Colonic mucosa (tissue), 4 donors: ENCODE measurements at regions not wholly inside any gene's neighbourhood (a gene's known extent, or its start where the extent isn't known, plus 50 kb on each side); places are given as distances from the start of the nearest gene placed in this dataset.

ENCODE experiments used
- DNase-seq: peaks from one replicate; pipeline ENCODE4 v3.0.0-alpha.2; 2020
- H3K27ac ChIP-seq: fragments of 200-600 bp; one replicate; pipeline ENCODE4 v1.8.0; 2021
- H3K27me3 ChIP-seq: fragments of 200-600 bp; one replicate; pipeline ENCODE4 v1.8.0; 2021
- H3K36me3 ChIP-seq: fragments of 200-600 bp; one replicate; pipeline ENCODE4 v1.8.0; 2021
- H3K4me1 ChIP-seq: fragments of 200-600 bp; one replicate; pipeline ENCODE4 v1.8.0; 2021; ENCODE audit warnings: mild to moderate bottlenecking
- H3K4me3 ChIP-seq: fragments of 200-600 bp; one replicate; pipeline ENCODE4 v1.8.0; 2021
- H3K9ac ChIP-seq, 2 donors: one replicate each; pipeline ENCODE4 v1.7.0; 2013; ENCODE audit warnings: control low read depth in 2 of 2, low read depth in 2 of 2, low read length in 2 of 2
- H3K9me3 ChIP-seq: fragments of 200-600 bp; one replicate; pipeline ENCODE4 v1.8.0; 2021
- intact Hi-C: fragments of 100-400 bp; cut with DNase I; formaldehyde crosslinking; loops from one replicate; pipeline ENCODE4 v1.14.1; 2022
- TF ChIP-seq, protein P1 (sequence below): fragments of 200-600 bp; IDR thresholded peaks from one replicate; pipeline ENCODE4 v1.8.0; 2022; ENCODE audit warnings: antibody characterized with exemption, mild to moderate bottlenecking
- donor health status: healthy.
- donor health status: DM: no; HTN: no; CAD: no.
- donor health status: DM: no; HTN: no; CAD: no.

DNA sequence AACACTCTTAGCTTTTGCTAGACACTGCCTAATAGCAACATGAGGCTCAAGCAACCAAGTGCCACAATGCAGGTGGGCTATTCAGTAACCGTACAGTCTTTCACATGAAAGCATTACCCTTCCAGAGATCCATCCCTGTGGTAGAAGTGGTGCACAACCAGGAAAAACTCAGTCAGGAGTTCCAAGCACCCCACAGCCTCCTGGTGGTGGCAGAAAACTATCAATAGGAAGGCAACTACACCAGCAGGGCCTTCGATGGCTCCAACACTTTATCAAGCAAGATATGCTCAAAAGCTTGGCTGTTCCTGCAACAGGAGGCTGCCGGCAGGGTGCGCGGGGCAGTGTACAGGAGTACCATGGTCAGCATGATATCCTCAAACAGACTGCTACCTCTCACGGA lies 176.1 kb upstream of the DLGAP1 start:
- no peak overlapping the region for H3K4me3 ChIP-seq
- TF ChIP-seq, protein P1, sequence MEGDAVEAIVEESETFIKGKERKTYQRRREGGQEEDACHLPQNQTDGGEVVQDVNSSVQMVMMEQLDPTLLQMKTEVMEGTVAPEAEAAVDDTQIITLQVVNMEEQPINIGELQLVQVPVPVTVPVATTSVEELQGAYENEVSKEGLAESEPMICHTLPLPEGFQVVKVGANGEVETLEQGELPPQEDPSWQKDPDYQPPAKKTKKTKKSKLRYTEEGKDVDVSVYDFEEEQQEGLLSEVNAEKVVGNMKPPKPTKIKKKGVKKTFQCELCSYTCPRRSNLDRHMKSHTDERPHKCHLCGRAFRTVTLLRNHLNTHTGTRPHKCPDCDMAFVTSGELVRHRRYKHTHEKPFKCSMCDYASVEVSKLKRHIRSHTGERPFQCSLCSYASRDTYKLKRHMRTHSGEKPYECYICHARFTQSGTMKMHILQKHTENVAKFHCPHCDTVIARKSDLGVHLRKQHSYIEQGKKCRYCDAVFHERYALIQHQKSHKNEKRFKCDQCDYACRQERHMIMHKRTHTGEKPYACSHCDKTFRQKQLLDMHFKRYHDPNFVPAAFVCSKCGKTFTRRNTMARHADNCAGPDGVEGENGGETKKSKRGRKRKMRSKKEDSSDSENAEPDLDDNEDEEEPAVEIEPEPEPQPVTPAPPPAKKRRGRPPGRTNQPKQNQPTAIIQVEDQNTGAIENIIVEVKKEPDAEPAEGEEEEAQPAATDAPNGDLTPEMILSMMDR: no peak
- no peaks in the 10 kb centered on the region for H3K9me3 ChIP-seq
- no peaks in the 10 kb centered on the region for H3K36me3 ChIP-seq
- no peaks in the 10 kb centered on the region for H3K4me1 ChIP-seq
- no peaks in the 10 kb centered on the region for H3K27me3 ChIP-seq
- DNase-seq: no peak
- intact Hi-C loops: no loop called here
- no peak overlapping the region for H3K9ac ChIP-seq
- H3K27ac ChIP-seq: no peak overlapping the region

DNA sequence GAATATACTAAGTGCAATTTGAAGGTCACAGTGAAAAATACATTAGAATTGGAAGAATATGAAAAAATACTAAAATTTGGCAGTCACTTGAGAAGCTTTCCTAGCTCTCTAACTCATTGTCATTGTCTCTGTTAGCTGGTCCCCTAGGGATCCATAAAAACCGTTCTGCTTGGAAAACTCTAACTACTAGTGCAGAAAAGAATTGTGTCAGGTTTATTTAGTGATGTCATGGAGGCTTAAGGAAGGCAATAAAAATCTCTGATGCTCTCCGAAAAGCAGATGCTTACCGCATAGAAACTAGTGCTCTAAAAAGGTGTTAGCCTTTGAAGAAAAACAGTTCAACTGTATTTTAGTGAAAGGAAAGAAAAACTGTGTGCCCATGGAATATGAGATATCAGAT lies 150.1 kb upstream of the DLGAP1 start:
- Histone ChIP-seq H3K36me3 (no peaks in the 10 kb centered on the region), H3K27me3 (no peaks in the 10 kb centered on the region), H3K9me3 (no peaks in the 10 kb centered on the region), H3K4me1 (no peaks in the 10 kb centered on the region), H3K9ac (no peak overlapping the region), H3K4me3 (no peak overlapping the region), H3K27ac (no peak overlapping the region)
- intact Hi-C loops: no loop called here
- TF ChIP-seq, protein P1: no peak
- DNase-seq: no peak

DNA sequence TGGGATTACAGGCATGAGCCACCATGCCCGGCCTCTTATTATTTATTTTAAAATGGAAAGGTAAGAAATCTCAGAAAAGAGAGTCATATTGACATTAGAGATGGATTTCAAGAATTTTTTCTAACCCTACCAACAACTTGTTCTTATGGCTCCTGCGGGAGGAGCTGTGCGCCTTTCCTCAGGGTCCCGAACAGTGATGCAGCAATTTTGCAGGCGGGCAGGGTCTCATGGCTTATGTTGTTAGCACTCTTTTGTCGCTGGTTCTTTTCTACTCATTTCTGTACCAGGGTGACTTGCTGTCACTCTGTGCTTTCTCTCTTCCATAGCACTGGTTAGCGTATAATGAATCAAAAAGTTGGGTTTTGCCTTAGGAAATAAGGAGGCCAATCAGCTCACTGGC lies 148.8 kb upstream of the DLGAP1 start:
- intact Hi-C loops: no loop called here
- Histone ChIP-seq H3K9ac (no peak overlapping the region), H3K27ac (no peak overlapping the region), H3K9me3 (no peaks in the 10 kb centered on the region), H3K4me1 (no peaks in the 10 kb centered on the region), H3K27me3 (no peaks in the 10 kb centered on the region), H3K36me3 (no peaks in the 10 kb centered on the region), H3K4me3 (no peak overlapping the region)
- no peak for DNase-seq
- TF ChIP-seq, protein P1: no peak

DNA sequence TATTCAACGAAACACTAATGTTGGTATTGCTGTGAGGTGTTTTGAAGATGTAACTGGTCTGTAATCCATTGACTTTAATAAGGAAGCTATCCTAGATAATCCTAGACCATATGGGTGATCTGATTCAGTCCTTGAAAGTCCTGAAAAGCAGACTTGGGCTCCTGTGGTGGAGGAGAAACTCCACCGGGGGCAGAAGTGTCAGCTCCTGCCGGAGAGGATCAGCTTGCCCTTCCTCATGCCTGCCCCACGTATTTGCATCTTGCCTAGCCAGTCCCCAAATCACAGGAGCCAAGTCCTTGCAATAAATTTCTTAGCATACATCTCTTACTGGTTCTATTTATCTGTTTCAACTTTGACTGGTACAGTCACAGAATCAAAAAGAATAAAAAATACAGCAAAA lies 144.2 kb upstream of the DLGAP1 start:
- no peak overlapping the region for H3K4me3 ChIP-seq
- no peak overlapping the region for H3K9ac ChIP-seq
- no peak for DNase-seq
- intact Hi-C loops: no loop called here
- H3K27me3 ChIP-seq: no peaks in the 10 kb centered on the region
- no peaks in the 10 kb centered on the region for H3K9me3 ChIP-seq
- no peaks in the 10 kb centered on the region for H3K4me1 ChIP-seq
- no peaks in the 10 kb centered on the region for H3K36me3 ChIP-seq
- H3K27ac ChIP-seq: no peak overlapping the region
- TF ChIP-seq, protein P1: no peak

DNA sequence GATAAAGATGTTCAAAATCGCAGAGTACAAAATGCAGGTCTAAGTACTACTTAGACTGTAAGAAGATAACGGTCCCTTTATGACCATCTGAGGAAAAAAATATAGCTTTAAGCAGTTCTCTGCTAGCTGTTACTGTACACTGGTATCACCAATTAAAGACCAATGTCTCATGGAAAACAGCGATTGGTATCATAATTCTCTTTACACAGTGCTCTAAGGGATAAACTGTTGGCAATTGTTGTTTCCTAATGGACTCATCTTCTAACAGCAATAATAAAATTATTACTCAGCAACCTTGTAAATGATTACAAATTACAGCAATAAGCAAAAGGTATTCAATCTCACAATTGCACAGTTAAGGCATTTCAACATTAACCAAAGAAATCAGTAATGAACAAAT lies 142.2 kb upstream of the DLGAP1 start:
- TF ChIP-seq, protein P1: no peak
- Histone ChIP-seq H3K27me3 (no peaks in the 10 kb centered on the region), H3K9ac (no peak overlapping the region), H3K4me1 (no peaks in the 10 kb centered on the region), H3K27ac (no peak overlapping the region), H3K4me3 (no peak overlapping the region), H3K36me3 (no peaks in the 10 kb centered on the region), H3K9me3 (no peaks in the 10 kb centered on the region)
- no peak for DNase-seq
- intact Hi-C loops: no loop called here

DNA sequence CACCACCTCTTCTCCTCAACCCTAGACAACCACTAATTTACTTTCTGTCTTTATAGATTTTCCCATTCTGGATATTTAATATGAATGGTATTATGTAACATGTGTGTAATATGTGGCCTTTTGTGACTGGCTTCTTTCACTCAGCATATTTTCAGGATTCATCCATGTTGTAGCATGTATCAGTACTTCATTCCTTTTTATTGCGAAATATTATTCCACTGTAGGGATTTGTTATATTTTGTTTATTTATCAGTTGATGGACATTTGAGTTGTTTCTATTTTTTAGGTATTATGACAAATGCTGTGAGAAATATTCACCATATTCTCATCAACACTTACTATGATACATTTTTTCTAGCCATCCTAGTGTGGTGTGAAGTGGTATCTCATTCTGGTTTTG lies 138.8 kb upstream of the DLGAP1 start:
- no peak for DNase-seq
- TF ChIP-seq, protein P1: no peak
- Histone ChIP-seq H3K9ac (no peak overlapping the region), H3K4me1 (no peaks in the 10 kb centered on the region), H3K4me3 (no peak overlapping the region), H3K27me3 (no peaks in the 10 kb centered on the region), H3K36me3 (no peaks in the 10 kb centered on the region), H3K27ac (no peak overlapping the region), H3K9me3 (no peaks in the 10 kb centered on the region)
- intact Hi-C loops: no loop called here
